GM18867 (cell line): ENCODE measurements at regions not wholly inside any gene's neighbourhood (a gene's known extent, or its start where the extent isn't known, plus 50 kb on each side); places are given as distances from the start of the nearest gene placed in this dataset.
"Not testable (repeated sequence)": the region's sequence is repeated elsewhere in the genome, so short reads cannot be mapped to it uniquely, and the experiment has no call there.

Source experiments
- ATAC-seq: cut with Tn5 transposase; IDR thresholded peaks from one replicate; pipeline ENCODE4 v1.9.1; 2021; ENCODE audit warnings: mild to moderate bottlenecking, moderate library complexity; ENCODE audit not compliant: unreplicated experiment

DNA sequence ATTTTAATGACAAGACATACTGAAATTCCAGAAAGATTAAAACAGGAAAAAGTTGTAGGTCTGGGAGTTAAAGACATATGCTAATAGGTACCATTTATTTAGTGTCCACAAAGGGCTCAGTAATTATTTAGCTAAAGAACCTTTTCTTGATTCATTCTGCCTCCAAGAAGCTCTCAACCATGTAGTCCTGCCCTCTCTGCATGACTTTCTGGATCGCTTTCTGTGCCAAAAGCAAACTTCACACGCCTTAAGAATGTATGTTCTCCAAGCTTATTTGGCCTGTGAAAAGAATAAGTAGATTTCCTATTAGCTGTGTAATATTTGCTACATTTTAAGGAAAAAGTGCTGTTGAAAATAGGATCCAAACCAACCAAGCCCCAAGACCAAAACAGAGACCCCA lies 291.7 kb downstream of the C12orf75 start:
- ATAC-seq: no peak

DNA sequence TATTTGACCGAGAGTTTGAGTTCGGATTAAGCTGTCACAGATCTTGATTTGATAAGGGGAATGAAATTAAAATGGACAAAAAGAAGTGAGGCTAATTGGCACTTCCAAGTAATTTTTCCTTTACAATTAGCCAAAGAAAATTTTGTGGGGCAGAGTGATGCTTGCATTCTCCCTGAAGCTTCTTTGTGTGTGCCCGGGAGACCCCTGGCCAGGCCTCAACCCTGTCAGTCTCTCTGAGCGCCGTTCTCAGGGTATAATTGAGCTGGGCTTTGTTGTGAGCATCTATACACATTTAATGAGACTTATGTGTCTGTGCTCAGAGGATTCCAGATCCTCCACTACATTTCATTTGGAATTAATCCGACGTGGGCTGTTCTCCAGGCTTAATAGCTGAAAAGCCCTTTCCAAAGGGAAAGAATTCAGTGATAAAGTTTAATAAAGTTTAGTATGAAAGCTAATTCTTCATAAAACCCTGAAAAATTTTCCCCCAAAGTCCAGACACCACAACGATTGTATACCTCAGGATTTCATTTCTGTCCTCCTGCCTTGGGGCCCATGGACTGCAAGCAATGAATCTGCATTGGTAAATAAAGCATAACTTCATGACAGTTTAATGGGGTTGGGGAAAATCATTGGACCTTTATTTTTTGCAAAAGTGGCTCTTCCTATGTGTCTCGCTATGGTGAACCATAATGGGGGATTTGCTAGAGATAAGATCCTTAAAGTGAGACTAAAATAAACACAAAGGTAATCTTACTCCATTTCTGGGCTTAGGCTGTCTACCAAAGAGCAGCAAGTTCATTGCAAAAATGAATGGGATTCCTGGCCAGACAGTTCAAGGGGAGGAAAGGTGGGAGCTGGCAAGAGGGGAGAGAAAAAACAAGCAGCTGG lies 292.6 kb downstream of the C12orf75 start:
- ATAC-seq: no peak

DNA sequence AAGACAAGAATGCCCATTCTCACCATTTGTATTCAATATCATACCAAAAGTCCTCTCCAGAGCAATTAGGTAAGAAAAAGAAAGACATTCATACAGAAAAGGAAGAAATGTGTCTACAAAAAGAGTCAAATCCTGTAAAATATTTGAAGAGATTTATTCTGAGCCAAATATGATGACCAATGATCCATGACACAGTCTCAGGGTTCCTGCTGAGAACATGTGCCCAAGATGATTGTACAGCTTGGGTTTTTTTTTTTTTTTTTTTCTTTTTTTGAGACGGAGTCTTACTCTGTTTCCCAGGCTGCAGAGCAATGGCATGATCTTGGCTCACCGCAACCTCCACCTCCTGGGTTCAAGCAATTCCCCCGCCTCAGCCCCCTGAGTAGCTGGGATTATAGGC lies 296.2 kb downstream of the C12orf75 start:
- no peak for ATAC-seq

DNA sequence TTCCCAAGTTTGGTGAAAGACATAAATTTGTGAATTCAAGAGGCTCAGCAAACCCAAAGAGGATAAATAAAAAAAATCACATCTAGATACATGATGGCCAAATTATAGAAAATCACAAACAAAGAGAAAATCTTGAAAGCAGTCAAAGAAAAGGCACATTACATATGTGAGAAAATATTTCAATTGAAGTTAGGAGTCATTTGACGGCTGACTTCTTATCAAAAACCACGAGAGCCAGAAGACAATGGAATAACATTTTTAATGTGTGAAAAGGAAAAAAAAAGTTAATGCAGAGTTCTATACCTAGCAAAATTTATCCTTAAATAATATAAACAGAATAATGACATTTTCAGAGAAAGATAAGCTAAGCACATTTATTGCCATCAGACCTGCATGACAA lies 307.0 kb downstream of the C12orf75 start:
- ATAC-seq: no peak

DNA sequence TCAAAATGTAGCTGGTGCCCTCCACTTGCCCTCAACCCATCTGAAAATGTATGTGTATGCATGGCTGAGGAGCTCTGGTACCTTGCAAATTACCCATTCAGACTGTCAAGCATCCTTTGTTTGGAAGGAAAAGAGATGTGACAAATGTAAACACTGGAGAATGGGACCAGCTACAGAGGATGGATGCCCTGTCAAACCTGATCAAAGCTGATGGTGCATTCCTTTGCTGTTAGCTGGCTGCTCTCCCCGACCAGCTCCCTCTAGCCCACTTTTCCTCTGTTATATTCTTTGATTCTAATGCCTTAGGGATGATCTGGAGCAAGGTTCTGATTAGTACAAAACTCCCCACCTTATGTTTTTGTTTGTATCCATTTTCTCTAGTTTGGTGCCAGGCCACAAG lies 310.3 kb downstream of the C12orf75 start:
- ATAC-seq: no peak

DNA sequence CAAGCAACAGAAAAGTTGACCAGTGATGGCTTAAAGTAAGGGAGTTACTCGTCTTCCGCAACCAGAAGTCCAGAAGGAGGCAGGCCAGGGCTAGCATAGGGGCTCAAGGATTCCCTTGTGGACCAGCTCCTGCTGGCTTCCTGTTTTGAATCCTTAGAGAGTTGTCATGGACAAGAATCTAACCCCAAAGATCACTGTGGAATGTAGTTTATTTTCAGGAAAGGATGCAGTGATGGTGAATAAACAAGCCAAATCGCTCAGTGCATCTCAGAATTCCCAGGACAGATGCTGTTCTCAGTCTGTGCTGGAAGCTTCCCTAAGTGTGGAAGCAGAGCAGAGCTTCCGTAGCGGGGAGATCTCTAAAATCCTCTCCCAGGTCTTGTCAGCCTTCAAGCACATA lies 311.3 kb downstream of the C12orf75 start:
- ATAC-seq: no peak

DNA sequence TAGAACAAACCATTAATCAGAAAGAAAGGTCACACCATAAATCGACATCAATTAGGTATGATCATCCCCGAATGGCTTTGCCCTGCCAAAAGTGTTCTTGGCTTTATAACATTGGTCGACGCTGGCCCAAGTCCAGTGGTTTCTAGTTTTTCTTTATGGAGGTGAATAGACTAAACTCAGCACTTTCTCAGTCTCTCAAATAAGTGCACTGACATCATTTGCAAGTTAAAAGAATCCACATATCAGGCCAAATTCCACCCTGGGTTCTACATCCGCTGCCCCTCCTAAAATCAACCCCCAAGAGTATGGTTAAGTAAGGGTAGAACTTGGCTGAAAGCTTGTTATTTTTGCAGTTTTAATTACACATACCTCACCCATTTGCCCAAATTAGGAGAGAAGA lies 314.3 kb downstream of the C12orf75 start:
- no peak for ATAC-seq

DNA sequence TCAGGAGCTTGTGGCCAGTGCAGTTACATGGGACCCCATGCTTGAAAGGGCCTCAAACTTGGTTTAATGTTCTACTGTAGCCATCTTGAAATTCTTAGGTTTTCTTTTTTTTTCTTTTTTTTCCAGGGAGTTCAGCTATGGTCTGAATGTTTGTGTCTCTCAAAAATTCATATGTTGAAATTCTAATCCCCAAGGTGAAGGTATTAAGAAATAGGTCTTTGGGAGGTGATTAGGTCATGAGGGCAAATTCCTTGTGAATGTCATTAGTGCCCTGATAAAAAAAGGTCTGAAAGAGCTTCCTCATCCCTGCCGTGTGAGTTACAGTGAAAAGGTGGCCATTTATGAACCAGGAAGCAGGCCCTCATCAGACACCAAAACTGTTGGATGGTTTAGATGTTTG lies 324.1 kb downstream of the C12orf75 start:
- no peak for ATAC-seq

DNA sequence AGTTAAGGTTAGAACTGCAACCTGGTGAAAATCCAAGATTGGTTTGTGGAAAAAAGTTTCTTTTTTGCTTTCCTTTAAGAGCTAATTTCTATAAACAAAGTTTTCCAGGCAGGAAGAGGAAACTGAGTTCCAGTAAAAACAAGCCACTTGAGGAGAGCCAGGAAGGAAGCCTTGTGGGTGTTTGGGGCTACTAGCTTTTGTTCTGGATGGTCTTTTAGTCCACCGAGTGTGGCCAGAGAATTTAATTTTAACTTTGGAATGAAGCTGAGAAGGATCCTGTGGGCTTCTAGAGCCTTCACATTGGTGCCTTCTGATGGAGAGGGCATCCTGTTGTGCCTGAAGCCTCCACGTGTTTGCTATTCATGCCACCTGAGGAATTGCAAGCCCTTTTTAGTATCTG lies 327.9 kb downstream of the C12orf75 start:
- no peak for ATAC-seq

DNA sequence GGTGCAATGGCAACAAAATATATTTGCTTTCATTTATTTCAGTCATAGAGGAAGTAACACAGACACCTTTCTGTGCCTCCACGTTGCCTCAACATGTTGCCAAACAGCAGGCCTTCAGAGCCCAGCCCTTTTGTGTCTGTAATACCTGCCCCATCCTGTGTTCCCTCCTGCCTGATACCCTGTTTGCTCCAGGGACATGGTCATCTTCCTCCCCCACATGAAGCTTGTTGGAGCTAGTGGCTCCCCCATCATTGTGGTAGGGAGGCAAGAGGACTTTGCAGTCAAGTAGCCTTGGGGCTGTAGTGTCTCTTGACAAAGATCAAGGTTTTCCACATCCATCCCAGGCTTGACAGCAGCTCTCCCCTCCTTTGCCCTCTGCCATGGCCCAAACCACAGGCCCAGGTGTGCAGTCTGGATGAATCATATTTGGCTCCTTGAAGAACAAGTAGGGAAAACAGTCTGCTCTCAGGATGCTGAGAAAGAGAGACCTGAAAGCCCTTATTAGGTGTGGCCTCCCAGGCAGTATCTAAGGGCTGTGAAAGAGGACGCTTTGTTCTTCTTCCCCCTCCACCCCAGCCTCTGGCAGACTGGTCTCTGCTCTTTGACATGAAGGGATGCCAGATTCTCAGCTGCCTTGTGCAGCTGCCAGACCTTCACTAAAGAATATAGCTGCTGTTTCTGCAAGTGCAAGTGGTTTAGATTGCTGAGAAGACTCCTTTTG lies 329.0 kb downstream of the C12orf75 start:
- ATAC-seq: no peak

DNA sequence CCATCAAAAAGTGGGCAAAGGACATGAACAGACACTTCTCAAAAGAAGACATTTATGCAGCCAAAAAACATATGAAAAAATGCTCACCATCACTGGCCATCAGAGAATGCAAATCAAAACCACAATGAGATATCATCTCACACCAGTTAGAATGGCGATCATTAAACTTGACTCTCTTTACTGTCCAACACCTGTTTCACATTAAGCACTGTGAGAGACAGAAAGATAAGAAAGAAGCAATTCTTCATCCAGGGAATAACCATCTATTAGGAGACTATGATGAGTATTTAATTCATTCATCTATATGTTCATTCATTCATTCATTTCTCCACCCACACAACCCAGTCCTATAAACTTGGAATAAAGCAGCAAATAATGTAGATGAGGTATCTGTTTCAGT lies 334.3 kb downstream of the C12orf75 start:
- not testable (repeated sequence) for ATAC-seq

DNA sequence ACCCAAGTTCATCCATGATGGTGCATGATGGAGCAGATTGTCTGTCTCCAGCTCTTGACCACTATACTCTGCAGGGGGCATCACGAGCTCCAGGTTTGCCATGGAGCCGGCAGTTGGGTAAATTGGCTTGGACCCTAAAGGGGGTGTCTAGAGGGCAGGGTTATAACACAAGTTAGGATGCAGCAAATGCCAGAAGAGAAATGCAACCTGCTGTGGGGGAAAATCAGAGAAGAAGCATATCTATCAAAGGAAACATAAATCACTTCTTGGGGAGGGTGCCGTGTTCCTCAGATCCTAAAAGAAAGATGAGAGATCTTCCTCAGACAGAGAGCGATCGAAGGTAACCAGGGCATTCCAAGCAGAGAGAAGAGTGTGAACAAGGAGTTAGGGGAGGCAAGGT lies 334.9 kb downstream of the C12orf75 start:
- ATAC-seq: no peak

DNA sequence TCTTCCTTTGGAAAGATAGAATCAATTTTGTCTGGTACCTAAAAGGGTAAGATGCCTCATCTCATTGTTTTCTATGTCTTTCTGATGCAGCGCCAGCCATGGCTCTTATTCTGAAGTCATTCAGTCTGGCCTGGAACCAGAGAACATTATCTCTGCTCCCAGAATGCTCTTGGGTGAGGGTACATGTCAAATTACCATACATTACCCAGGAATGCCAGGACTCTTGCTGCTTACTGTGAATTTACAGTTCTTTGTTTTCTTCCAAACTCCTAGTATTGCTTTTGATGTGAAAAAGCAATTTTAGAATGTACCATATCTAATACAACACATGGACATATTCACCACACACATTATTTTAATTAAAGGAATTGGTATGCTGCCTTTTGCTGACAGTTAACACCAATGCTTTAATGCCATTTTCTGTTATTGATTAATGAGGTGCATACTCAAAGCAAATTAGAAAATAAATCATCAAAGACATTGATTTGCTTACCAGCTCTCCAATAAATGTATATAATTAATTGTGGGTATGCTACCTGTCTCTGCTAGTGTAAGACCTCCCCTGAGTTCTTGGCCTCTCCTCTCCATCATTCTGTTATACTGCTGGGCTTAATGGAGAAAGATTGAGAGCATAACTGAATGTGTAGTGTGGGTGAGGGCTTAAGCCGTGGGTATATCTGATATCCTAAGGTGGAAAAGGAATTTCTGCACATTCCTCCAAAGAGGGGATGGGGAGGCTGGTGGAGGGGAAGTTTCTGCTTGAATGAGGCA lies 337.7 kb downstream of the C12orf75 start:
- ATAC-seq: no peak

DNA sequence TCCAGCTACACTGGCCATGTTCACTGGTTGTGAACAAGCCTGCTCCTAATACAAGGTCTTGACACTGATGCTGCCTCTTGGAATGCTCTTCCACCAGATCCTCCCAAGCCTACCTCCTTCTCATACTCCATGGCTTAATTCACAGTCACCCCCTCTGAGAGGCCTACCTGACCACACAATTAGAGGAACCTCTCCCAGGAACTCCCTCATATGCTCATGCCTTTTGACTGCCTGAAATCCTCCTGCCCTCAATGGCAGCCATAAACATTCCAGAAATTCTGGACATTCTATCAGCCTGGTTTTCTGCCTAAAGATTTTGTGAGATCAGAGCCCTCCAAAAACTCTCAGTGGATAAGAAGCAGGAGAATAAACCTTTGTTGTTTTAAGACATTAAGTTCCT lies 340.2 kb downstream of the C12orf75 start:
- no peak for ATAC-seq

DNA sequence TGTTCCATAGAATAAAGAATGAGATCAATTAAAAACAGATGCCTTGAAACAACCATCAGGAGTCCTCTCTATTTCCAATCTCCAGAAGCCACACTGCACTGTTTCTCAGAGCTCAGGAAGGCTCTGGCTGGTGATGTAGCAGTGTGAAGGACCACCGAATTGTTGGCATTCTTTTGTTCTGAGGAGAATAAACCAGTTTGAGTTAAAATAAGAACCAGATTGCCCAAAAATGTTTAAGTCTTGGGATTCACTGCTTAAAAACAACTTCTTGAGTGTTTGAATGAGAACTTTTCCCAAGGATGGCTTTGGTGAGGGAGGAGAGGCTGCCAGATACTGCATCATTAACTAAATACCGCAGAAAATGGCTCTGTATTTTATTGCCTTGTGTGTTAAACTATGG lies 341.2 kb downstream of the C12orf75 start:
- ATAC-seq: no peak

DNA sequence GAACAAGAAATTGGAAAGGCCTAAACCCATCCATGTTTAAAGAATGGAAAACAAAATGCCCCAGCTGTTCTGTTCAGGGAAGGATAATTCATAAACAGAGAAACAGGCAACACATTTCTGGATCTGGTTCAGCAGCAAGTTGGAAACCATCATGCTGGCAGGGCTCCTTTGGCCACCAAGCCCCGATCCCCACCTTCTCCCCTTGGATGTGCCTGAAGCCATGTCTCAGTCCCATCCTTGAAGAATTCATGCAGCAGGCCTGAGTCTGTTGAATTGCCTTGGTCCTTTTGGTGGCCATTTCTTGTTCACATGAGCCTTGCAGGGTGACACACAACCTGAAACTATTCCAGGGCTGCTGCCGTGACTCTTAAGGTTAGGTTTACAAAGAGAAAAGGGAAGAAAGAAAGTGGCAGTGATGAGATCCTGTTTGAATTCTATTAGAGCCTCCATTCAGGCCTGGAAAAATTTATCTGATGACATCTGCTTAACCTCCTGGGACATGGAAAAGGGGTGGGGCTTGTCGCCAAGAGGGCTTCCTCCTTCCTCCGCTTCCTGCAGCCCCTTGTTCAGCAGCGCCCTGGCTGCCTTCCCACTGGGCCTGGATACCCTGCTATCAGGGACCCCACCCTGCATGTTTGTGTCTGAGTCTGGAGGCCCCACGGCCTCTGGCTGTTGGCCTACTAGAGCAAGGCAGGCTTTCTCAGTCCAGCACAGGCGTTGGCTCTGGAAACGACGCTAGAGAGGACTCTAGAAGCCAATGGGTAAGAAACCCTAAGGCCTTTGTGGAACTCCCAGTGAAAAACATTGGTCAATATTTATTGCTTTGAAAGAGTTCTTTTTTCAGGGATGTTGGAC lies 341.9 kb downstream of the C12orf75 start:
- ATAC-seq: no peak

DNA sequence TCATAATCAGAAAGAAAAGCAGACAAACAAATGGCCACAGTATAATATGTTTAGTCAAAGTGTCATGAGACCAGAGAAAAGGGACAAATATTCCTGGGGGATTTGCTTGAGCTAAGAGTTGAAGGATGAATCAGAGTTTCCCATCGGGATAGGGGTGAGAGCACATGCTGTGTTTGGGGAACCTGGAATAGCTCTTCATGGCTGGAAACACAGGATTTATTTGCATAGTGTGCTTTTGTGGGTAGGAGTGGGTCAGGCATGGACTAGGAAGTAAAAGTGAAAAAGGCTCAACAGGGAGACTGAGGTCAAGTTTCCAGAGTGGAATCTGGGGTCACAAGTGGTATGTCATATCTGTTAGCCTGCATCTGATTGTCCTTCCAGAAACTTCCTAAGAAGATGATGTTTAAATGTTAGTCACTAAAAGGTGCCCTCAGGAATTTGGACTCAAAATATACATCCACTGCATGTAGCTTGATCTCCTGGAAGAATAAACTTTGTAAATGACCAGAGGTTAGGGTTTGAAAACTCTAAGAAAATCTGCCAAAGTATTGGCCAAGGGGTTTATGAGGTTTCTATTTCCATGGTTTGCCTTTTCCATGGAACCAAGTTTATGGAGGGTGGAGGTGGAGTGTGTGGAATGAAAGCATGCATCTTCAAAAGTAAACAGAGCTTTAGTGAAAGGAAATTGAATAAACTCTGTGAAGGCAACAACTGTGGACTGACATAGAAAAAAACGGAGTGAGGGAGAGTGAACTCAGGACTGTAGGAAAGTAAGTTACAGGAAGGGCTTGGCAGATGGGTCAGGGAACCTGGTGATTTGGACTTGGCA lies 344.6 kb downstream of the C12orf75 start:
- no peak for ATAC-seq

DNA sequence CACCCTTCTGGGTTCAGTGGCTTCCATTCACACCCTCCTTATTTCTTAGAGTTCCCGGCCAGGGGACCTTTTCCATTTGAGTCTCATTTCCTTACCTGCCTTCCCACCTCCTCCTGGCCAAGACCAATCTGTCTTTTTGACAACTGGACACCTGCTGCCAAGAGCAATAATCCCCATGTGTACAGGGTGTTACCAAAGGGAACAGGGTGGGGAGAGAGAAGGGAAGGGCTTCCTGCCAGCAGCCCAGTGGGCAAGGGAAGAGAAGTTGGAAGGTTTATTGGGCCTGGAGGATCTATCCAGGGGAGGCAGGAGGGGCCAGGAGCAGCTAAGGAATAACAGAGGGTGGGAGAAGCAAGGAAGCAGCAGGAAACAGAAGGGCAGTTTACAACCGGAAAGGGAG lies 346.2 kb downstream of the C12orf75 start:
- ATAC-seq: no peak

DNA sequence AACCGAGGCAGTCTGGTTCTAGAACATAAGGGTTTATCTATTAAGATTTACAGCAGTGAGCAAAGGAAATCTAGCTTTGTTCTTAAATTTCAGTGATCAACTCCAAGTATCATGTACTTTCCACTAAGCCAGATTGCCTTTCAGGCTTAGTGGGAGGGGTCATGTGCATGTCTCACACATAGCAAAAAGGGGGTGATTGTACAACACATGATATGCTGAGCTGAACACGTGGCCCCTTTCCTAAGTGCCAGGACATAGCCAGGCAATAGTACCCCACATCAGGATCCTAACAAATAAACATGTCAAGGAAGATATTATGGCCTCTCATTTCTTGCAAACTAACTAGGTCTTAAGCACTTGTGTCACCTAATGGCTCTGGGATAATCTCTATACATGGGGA lies 347.2 kb downstream of the C12orf75 start:
- ATAC-seq: no peak

DNA sequence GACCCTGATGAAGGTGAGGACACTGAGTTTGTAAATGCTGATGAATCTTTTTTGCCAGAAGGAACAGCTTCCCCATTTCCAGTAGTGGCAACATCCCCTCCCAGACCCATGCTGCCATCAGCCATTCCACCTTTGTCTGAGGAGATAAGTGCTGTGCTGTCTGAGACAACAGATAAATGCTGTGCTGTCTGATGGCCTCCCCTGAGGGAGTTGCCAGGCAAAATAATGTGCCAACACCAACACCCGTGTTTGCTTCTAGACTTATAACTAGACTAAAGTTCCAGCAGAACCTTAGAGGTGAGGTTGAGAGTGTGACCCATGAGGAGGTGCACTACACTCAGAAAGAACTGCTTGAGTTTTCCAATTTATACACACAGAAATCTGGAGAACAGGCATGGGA lies 349.5 kb downstream of the C12orf75 start:
- no peak for ATAC-seq
